PC-3 (cell line): ENCODE measurements at regions not wholly inside any gene's neighbourhood (a gene's known extent, or its start where the extent isn't known, plus 50 kb on each side); places are given as distances from the start of the nearest gene placed in this dataset.
"Not testable (repeated sequence)": the region's sequence is repeated elsewhere in the genome, so short reads cannot be mapped to it uniquely, and the experiment has no call there.

Experiments
- ATAC-seq: fragments of 200-7000 bp; cut with Tn5 transposase; 2 replicates; pipeline ENCODE4 v1.9.1; 2020; ENCODE audit warnings: mild to moderate bottlenecking, moderate library complexity
- BruUV-seq: library from RNA; stranded (reverse); fragments of 400-500 nt; replicated peaks from 2 replicates; lab custom pipeline; 2021; lab: Mats Ljungman, UMichigan
- CTCF ChIA-PET: fragments of 300-600 bp; sonication (Branson Sonifier 250); formaldehyde crosslinking; loops from one replicate; lab custom pipeline; 2022; ENCODE audit warnings: antibody characterized with exemption; lab: Charles Lee
- POLR2A ChIA-PET: fragments of 300-600 bp; sonication (Branson Sonifier 250); formaldehyde crosslinking; loops from one replicate; lab custom pipeline; 2022; ENCODE audit warnings: antibody characterized with exemption; ENCODE audit not compliant: unreplicated experiment; lab: Charles Lee
- DNase-seq: peaks from one replicate; pipeline ENCODE4 v3.0.0-alpha.2; 2015
- H2AFZ ChIP-seq: fragments of 300-600 bp; sonication (generic); 2 replicates; pipeline ENCODE4 v1.6.0; 2016; ENCODE audit warnings: antibody characterized with exemption, low read length
- H3F3A ChIP-seq: fragments of 300-600 bp; sonication (generic); one replicate; pipeline ENCODE4 v1.6.0; 2017; ENCODE audit warnings: antibody characterized with exemption, low read length, control low read depth, mild to moderate bottlenecking; ENCODE audit not compliant: unreplicated experiment
- H3K27ac ChIP-seq: fragments of 300-600 bp; sonication (generic); 2 replicates; pipeline ENCODE4 v1.5.1; 2016; ENCODE audit warnings: mild to moderate bottlenecking, low read length
- H3K27me3 ChIP-seq: fragments of 300-600 bp; sonication (generic); 2 replicates; pipeline ENCODE4 v1.6.1; 2016; ENCODE audit warnings: low read length, mixed read lengths
- H3K36me3 ChIP-seq: fragments of 300-600 bp; sonication (generic); 2 replicates; pipeline ENCODE4 v1.6.1; 2016; ENCODE audit warnings: low read depth, mixed run types, low read length, mixed read lengths
- H3K4me1 ChIP-seq: fragments of 300-600 bp; sonication (generic); 2 replicates; pipeline ENCODE4 v1.5.1; 2016; ENCODE audit warnings: low read length; ENCODE audit not compliant: insufficient read depth
- H3K4me2 ChIP-seq: fragments of 300-600 bp; sonication (generic); 2 replicates; pipeline ENCODE4 v1.6.0; 2016; ENCODE audit warnings: low read length
- H3K4me3 ChIP-seq: fragments of 300-600 bp; sonication (generic); 2 replicates; pipeline ENCODE4 v1.5.1; 2016; ENCODE audit warnings: mild to moderate bottlenecking, low read length, mixed read lengths
- H3K79me2 ChIP-seq: fragments of 300-600 bp; sonication (generic); 2 replicates; pipeline ENCODE4 v1.6.1; 2017; ENCODE audit warnings: low read length, mixed read lengths
- H3K9ac ChIP-seq: fragments of 300-600 bp; sonication (generic); 2 replicates; pipeline ENCODE4 v1.6.0; 2016; ENCODE audit warnings: mild to moderate bottlenecking, low read length
- H3K9me2 ChIP-seq: fragments of 300-600 bp; sonication (generic); replicated peaks from 2 replicates; pipeline ENCODE4 v1.6.1; 2016; ENCODE audit warnings: mixed run types, low read length, mixed read lengths
- H3K9me3 ChIP-seq: fragments of 300-600 bp; sonication (generic); 2 replicates; pipeline ENCODE4 v1.6.1; 2016; ENCODE audit warnings: low read length, mixed read lengths
- H4K20me1 ChIP-seq: fragments of 300-600 bp; sonication (generic); 2 replicates; pipeline ENCODE4 v1.6.1; 2016; ENCODE audit warnings: low read length, mixed read lengths
- CTCF ChIP-seq: fragments of 300-600 bp; sonication (generic); conservative IDR thresholded peaks from 2 replicates; pipeline ENCODE4 v1.5.1; 2017; ENCODE audit warnings: antibody characterized with exemption, low read depth, mild to moderate bottlenecking, low read length
- EZH2 ChIP-seq: fragments of 300-600 bp; sonication (generic); IDR thresholded peaks from one replicate; pipeline ENCODE4 v1.6.1; 2017; ENCODE audit warnings: antibody characterized with exemption, mild to moderate bottlenecking, low read length; ENCODE audit not compliant: unreplicated experiment
- EZH2phosphoT487 ChIP-seq: fragments of 300-600 bp; sonication (generic); IDR thresholded peaks from 2 replicates; pipeline ENCODE4 v1.6.1; 2018; ENCODE audit warnings: mild to moderate bottlenecking, antibody characterized with exemption, low read length, borderline replicate concordance
- intact Hi-C: fragments of 100-400 bp; cut with micrococcal nuclease; formaldehyde crosslinking; loops from 2 replicates; pipeline ENCODE4 v1.9.0; 2023

DNA sequence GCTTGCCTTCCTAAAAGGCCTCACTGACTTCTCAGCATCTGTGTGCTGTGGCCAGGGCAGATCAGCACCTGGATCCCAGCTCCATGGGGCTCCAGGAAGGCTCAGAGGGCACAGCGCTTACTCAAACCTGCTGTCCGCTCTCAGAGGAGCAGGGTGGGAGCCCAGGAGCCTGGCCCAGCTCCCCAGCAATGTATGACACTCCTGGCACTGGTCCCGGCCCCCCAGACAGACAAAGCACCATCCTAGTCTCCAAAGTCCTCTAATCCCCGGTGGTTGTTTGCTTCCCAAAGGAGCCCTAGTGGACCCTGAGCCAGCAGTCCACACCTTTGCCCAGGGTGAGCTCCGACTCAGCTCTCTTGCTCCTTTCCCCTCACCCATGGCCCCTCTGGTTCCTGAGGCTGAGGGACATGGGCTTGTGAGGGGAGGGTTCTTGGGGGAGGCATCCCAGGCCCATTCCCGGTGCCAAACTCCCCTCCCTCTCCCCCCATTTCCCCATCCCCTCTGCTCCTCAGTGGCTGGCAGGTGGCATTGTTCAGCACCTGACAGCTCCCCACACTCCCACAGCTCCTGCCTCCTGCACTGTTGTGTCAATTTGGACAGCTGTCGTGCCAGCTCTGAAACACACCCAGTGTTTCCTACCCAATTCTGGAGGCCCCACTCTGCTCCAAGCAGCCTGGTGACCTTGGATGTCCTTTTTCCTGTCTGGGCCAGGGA lies 164.3 kb downstream of the TRIM43 start:
- H2AFZ ChIP-seq, POLR2A ChIA-PET, H3K4me3 ChIP-seq, H3K79me2 ChIP-seq, H3K4me1 ChIP-seq, BruUV-seq, H3K4me2 ChIP-seq, ATAC-seq, H3K9ac ChIP-seq, H3K9me2 ChIP-seq, intact Hi-C loops, H3F3A ChIP-seq, DNase-seq, H3K27ac ChIP-seq, CTCF ChIA-PET, H3K27me3 ChIP-seq, H3K9me3 ChIP-seq, H4K20me1 ChIP-seq, H3K36me3 ChIP-seq: not testable (repeated sequence)

DNA sequence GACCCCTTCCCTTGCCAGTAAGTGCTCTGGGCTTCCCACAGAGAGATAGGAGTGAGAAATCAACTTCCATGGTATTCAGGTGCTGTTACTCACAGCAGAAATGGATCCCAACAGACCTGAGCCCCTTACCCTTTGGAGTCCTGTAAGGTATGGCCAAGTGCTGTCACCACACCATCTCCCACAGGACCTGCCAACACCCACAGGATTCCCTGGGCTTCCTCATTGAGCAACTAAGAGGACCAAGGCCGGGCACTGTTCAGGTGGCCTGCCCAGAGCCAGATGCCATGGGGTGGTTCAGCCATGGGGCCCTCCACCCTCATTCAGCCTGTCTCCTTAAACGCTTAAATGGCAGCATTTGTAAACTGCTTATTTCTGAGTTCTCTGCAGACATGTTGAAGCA lies 166.2 kb downstream of the TRIM43 start:
- no peak overlapping the region for H2AFZ ChIP-seq
- no peaks in the 10 kb centered on the region for H3K27me3 ChIP-seq
- no peaks in the 10 kb centered on the region for H3K36me3 ChIP-seq
- H3F3A ChIP-seq = no peaks in the 10 kb centered on the region
- H3K79me2 ChIP-seq = no peaks in the 10 kb centered on the region
- CTCF ChIA-PET = no interaction called here
- no peaks in the 10 kb centered on the region for H4K20me1 ChIP-seq
- DNase-seq = no peak
- TF ChIP-seq CTCF = no peak
- no peak for TF ChIP-seq EZH2
- TF ChIP-seq EZH2phosphoT487 = no peak
- H3K27ac ChIP-seq = no peak overlapping the region
- BruUV-seq = no TSS peak
- no peaks in the 10 kb centered on the region for H3K9me2 ChIP-seq
- POLR2A ChIA-PET = no interaction called here
- H3K9ac ChIP-seq = no peak overlapping the region
- H3K4me1 ChIP-seq = peaks cover 7% of the 10 kb centered on the region
- no peak for ATAC-seq
- no peak overlapping the region for H3K4me2 ChIP-seq
- intact Hi-C loops = no loop called here
- no peaks in the 10 kb centered on the region for H3K9me3 ChIP-seq
- no peak overlapping the region for H3K4me3 ChIP-seq

GRCh38 chr2:95759481-95760246 lies 167.9 kb downstream of the TRIM43 start:
- ATAC-seq (no peak), DNase-seq (no peak)
- peaks cover 7% of the 10 kb centered on the region for H3K4me1 ChIP-seq
- intact Hi-C loops = no loop called here
- no peaks in the 10 kb centered on the region for H3K9me2 ChIP-seq
- TF ChIP-seq EZH2 (no peak), CTCF (no peak), EZH2phosphoT487 (no peak)
- ChIA-PET POLR2A (no interaction called here), CTCF (no interaction called here)
- H3K27me3 ChIP-seq = no peaks in the 10 kb centered on the region
- H2AFZ ChIP-seq = no peak overlapping the region
- H3K27ac ChIP-seq = no peak overlapping the region
- H3K9me3 ChIP-seq = no peaks in the 10 kb centered on the region
- no TSS peak for BruUV-seq
- H3F3A ChIP-seq = no peaks in the 10 kb centered on the region
- H3K9ac ChIP-seq = no peak overlapping the region
- no peaks in the 10 kb centered on the region for H3K79me2 ChIP-seq
- no peak overlapping the region for H3K4me3 ChIP-seq
- no peak overlapping the region for H3K4me2 ChIP-seq
- H3K36me3 ChIP-seq = no peaks in the 10 kb centered on the region
- no peaks in the 10 kb centered on the region for H4K20me1 ChIP-seq
